HG03097 (cell line): ENCODE measurements at regions not wholly inside any gene's neighbourhood (a gene's known extent, or its start where the extent isn't known, plus 50 kb on each side); places are given as distances from the start of the nearest gene placed in this dataset.

Experiments
- ATAC-seq: cut with Tn5 transposase; IDR thresholded peaks from one replicate; pipeline ENCODE4 v1.9.1; 2021; ENCODE audit not compliant: unreplicated experiment, low FRiP score

- ATAC-seq: no peak
Observed at GRCh38 chr1:25042331-25043227, 112.5 kb upstream of the RUNX3 start.

GRCh38 chr1:25041916-25042315, 111.8 kb upstream of the RUNX3 start:
- no peak for ATAC-seq

- no peak for ATAC-seq
Observed at GRCh38 chr1:25040122-25040685, 110.1 kb upstream of the RUNX3 start.

- ATAC-seq: no peak
Observed at GRCh38 chr1:25039229-25039628, 109.2 kb upstream of the RUNX3 start.

GRCh38 chr1:25038699-25039098, 108.6 kb upstream of the RUNX3 start:
- no peak for ATAC-seq

GRCh38 chr1:25037174-25038074, 107.3 kb upstream of the RUNX3 start:
- ATAC-seq: no peak

- no peak for ATAC-seq
Observed at GRCh38 chr1:25036117-25036546, 106.1 kb upstream of the RUNX3 start.

- no peak for ATAC-seq
Observed at GRCh38 chr1:25035523-25036116, 105.5 kb upstream of the RUNX3 start.

- ATAC-seq: no peak
Observed at GRCh38 chr1:25034736-25035522, 104.9 kb upstream of the RUNX3 start.

GRCh38 chr1:25033828-25034705, 104.0 kb upstream of the RUNX3 start:
- ATAC-seq: no peak

GRCh38 chr1:25033030-25033827, 103.2 kb upstream of the RUNX3 start:
- ATAC-seq: no peak

GRCh38 chr1:25031966-25032667, 102.0 kb upstream of the RUNX3 start:
- ATAC-seq: peak; percentile 40

GRCh38 chr1:25031601-25031965, 101.5 kb upstream of the RUNX3 start:
- peak; percentile 11 for ATAC-seq

GRCh38 chr1:25030674-25031589, 100.9 kb upstream of the RUNX3 start:
- peak; percentile 28 for ATAC-seq

GRCh38 chr1:25030012-25030411, 99.9 kb upstream of the RUNX3 start:
- no peak for ATAC-seq

- no peak for ATAC-seq
Observed at GRCh38 chr1:25028907-25029599, 99.0 kb upstream of the RUNX3 start.
